B cell (primary cell): ENCODE measurements at regions not wholly inside any gene's neighbourhood (a gene's known extent, or its start where the extent isn't known, plus 50 kb on each side); places are given as distances from the start of the nearest gene placed in this dataset.

Experiments used
- EZH2 ChIP-seq: IDR thresholded peaks from 2 replicates; pipeline ENCODE4 v1.6.1; 2012; ENCODE audit warnings: borderline replicate concordance, low read depth, mild to moderate bottlenecking, moderate library complexity, low read length; ENCODE audit not compliant: insufficient read depth, poor library complexity, severe bottlenecking
- TF ChIP-seq, protein P1 (sequence below): fragments of 200-600 bp; IDR thresholded peaks from one replicate; pipeline ENCODE4 v1.8.0; 2022; ENCODE audit warnings: antibody characterized with exemption, mild to moderate bottlenecking

DNA sequence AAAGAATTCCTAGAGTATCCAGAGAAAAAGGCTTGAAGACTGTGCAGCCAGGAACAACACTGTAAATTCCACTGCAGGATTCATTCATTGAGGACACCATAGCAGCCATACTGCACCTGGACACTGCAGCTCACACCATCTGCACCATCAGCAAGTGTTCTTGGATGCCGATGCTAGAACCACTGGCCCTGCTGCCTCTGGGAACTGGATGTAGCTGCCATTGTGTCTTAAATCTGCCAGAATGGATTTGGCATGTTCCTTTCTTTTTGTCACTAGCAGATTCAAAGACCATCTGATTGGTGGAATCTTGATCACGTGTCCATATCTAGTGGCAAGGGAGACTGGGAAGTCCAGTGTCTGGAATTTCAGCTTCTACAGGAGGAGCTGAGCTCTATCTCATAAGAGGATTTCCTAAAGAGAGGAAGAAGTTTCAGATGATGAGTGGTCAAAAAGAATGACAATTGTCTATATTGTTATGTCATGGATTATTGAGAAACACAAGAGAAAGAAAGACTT lies 278.3 kb upstream of the ANKRD55 start:
- TF ChIP-seq EZH2 = no peak
- TF ChIP-seq, protein P1, sequence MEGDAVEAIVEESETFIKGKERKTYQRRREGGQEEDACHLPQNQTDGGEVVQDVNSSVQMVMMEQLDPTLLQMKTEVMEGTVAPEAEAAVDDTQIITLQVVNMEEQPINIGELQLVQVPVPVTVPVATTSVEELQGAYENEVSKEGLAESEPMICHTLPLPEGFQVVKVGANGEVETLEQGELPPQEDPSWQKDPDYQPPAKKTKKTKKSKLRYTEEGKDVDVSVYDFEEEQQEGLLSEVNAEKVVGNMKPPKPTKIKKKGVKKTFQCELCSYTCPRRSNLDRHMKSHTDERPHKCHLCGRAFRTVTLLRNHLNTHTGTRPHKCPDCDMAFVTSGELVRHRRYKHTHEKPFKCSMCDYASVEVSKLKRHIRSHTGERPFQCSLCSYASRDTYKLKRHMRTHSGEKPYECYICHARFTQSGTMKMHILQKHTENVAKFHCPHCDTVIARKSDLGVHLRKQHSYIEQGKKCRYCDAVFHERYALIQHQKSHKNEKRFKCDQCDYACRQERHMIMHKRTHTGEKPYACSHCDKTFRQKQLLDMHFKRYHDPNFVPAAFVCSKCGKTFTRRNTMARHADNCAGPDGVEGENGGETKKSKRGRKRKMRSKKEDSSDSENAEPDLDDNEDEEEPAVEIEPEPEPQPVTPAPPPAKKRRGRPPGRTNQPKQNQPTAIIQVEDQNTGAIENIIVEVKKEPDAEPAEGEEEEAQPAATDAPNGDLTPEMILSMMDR = no peak
